GM12878 (cell line): ENCODE measurements at regions not wholly inside any gene's neighbourhood (a gene's known extent, or its start where the extent isn't known, plus 50 kb on each side); places are given as distances from the start of the nearest gene placed in this dataset.

ENCODE experiments used
- ATAC-seq: fragments of 200-7000 bp; cut with Tn5 transposase; 3 replicates; pipeline ENCODE4 v1.9.1; 2020; ENCODE audit warnings: mild to moderate bottlenecking, moderate library complexity
- BruUV-seq: library from RNA; stranded (reverse); fragments of 400-500 nt; replicated peaks from 2 replicates; lab custom pipeline; 2021; lab: Mats Ljungman, UMichigan
- CTCF ChIA-PET: fragments of 300-600 bp; sonication (Branson Sonifier 250); formaldehyde crosslinking; extraction: SDS; loops from one replicate; lab custom pipeline; 2021; ENCODE audit warnings: inconsistent platforms; lab: Yijun Ruan, JAX
- POLR2A ChIA-PET: fragments of 350-600 bp; formaldehyde crosslinking; extraction: SDS; loops from one replicate; lab custom pipeline; 2021; ENCODE audit warnings: inconsistent platforms; lab: Charles Lee
- RAD21 ChIA-PET: fragments of 300-600 bp; sonication (Branson Sonifier 250); formaldehyde crosslinking; loops from one replicate; lab custom pipeline; 2023; ENCODE audit warnings: antibody characterized with exemption; ENCODE audit not compliant: unreplicated experiment; lab: Charles Lee
- SMC1A ChIA-PET: fragments of 300-600 bp; sonication (Branson Sonifier 250); formaldehyde crosslinking; loops from one replicate; lab custom pipeline; 2023; ENCODE audit not compliant: unreplicated experiment, uncharacterized antibody; lab: Charles Lee
- DNase-seq: peaks from one replicate; pipeline ENCODE4 v3.0.0-alpha.2; 2011; ENCODE audit warnings: low read depth, low spot score
- FAIRE-seq: peaks from 3 replicates; lab custom pipeline; 2011; peaks lifted over from hg19 to GRCh38; lab: Jason Lieb, UNC
- H2AFZ ChIP-seq: 2 replicates; pipeline ENCODE4 v1.6.0; 2011; ENCODE audit warnings: low read depth, low read length, control low read depth; ENCODE audit not compliant: control insufficient read depth
- H3K27ac ChIP-seq: 2 replicates; pipeline ENCODE4 v1.5.1; 2011; ENCODE audit warnings: control low read depth; ENCODE audit not compliant: control insufficient read depth, insufficient read depth
- H3K27me3 ChIP-seq, 2 experiments: replicated peaks in 1 of 2; 2 replicates each; pipeline versions ENCODE4 v1.6.0 to v1.6.1; 2011; ENCODE audit warnings: low read length in 1 of 2; ENCODE audit not compliant: control insufficient read depth in 2 of 2, insufficient read depth in 2 of 2
- H3K36me3 ChIP-seq, 2 experiments: 2 replicates each; pipeline ENCODE4 v1.5.1; 2011; ENCODE audit warnings: low read length in 1 of 2; ENCODE audit not compliant: control insufficient read depth in 2 of 2, insufficient read depth in 2 of 2
- H3K4me1 ChIP-seq: 2 replicates; pipeline ENCODE4 v1.6.1; 2011; ENCODE audit warnings: mild to moderate bottlenecking, low read length, moderate library complexity, mixed read lengths; ENCODE audit not compliant: control insufficient read depth, insufficient read depth
- H3K4me2 ChIP-seq: 2 replicates; pipeline ENCODE4 v1.6.0; 2011; ENCODE audit warnings: control low read depth; ENCODE audit not compliant: control insufficient read depth, insufficient read depth
- H3K4me3 ChIP-seq: fragments of 200-600 bp; sonication (generic); 2 replicates; pipeline ENCODE4 v1.5.1; 2016
- H3K79me2 ChIP-seq: 2 replicates; pipeline ENCODE4 v1.6.0; 2011; ENCODE audit warnings: low read length; ENCODE audit not compliant: control insufficient read depth, insufficient read depth
- H3K9ac ChIP-seq: 2 replicates; pipeline ENCODE4 v1.8.0; 2011; ENCODE audit warnings: low read length, control low read depth, mixed read lengths; ENCODE audit not compliant: control insufficient read depth, insufficient read depth
- H3K9me3 ChIP-seq: replicated peaks from 3 replicates; pipeline ENCODE4 v1.5.1; 2011; ENCODE audit warnings: mild to moderate bottlenecking, low read length; ENCODE audit not compliant: control insufficient read depth, insufficient read depth
- H4K20me1 ChIP-seq: 2 replicates; pipeline ENCODE4 v1.6.0; 2011; ENCODE audit not compliant: control insufficient read depth, insufficient read depth
- DPF2 ChIP-seq: fragments of 450-650 bp; IDR thresholded peaks from 2 replicates; pipeline ENCODE4 v1.6.1; 2017; ENCODE audit warnings: mild to moderate bottlenecking
- HDAC2 ChIP-seq: fragments of 200-600 bp; sonication (generic); IDR thresholded peaks from 2 replicates; pipeline ENCODE4 v1.6.1; 2017
- KAT2A ChIP-seq: conservative IDR thresholded peaks from 2 replicates; pipeline ENCODE4 v1.6.1; 2011; ENCODE audit warnings: low read depth, low read length; ENCODE audit not compliant: control insufficient read depth
- KLF5 ChIP-seq: fragments of 450-650 bp; IDR thresholded peaks from 2 replicates; pipeline ENCODE4 v1.6.1; 2014; ENCODE audit warnings: mild to moderate bottlenecking; ENCODE audit not compliant: partially characterized antibody
- MEF2B ChIP-seq: fragments of 450-650 bp; IDR thresholded peaks from 2 replicates; pipeline ENCODE4 v1.6.1; 2018; ENCODE audit warnings: mild to moderate bottlenecking, moderate library complexity; ENCODE audit not compliant: partially characterized antibody, poor library complexity, severe bottlenecking
- MXI1 ChIP-seq: fragments of 150-350 bp; IDR thresholded peaks from 2 replicates; pipeline ENCODE4 v1.6.1; 2011; ENCODE audit warnings: low read depth, mild to moderate bottlenecking, inconsistent platforms, low read length, improper control_type of control experiment
- POLR2AphosphoS5 ChIP-seq: IDR thresholded peaks from 2 replicates; pipeline ENCODE4 v1.6.1; 2011; ENCODE audit warnings: mild to moderate bottlenecking, low read length, inconsistent platforms
- RAD21 ChIP-seq: IDR thresholded peaks from 2 replicates; pipeline ENCODE4 v1.6.1; 2011; ENCODE audit warnings: mild to moderate bottlenecking, low read depth, low read length, moderate library complexity; ENCODE audit not compliant: insufficient read depth
- RELA ChIP-seq: fragments of 450-650 bp; IDR thresholded peaks from 2 replicates; pipeline ENCODE4 v1.8.0; 2014; ENCODE audit warnings: borderline replicate concordance; ENCODE audit not compliant: partially characterized antibody
- SIN3A ChIP-seq: IDR thresholded peaks from 2 replicates; pipeline ENCODE4 v1.6.1; 2012; ENCODE audit warnings: low read depth, low read length, improper control_type of control experiment
- SMAD5 ChIP-seq: IDR thresholded peaks from 2 replicates; pipeline ENCODE4 v1.6.1; 2016; ENCODE audit warnings: antibody characterized with exemption, low read depth
- SREBF2 ChIP-seq: IDR thresholded peaks from 2 replicates; pipeline ENCODE4 v1.6.1; 2012; ENCODE audit warnings: mild to moderate bottlenecking, low read length
- TBL1XR1 ChIP-seq: IDR thresholded peaks from 2 replicates; pipeline ENCODE4 v1.6.1; 2012; ENCODE audit warnings: low read depth, low read length, improper control_type of control experiment
- ZBED1 ChIP-seq: IDR thresholded peaks from 2 replicates; pipeline ENCODE4 v1.6.1; 2016; ENCODE audit warnings: borderline replicate concordance
- ZNF207 ChIP-seq: fragments of 450-650 bp; IDR thresholded peaks from 2 replicates; pipeline ENCODE4 v1.6.1; 2014; ENCODE audit warnings: antibody characterized with exemption, mild to moderate bottlenecking, borderline replicate concordance
- WGBS: methylation state at CpG from one replicate; pipeline ENCODE4 v1.1.6; 2016; ENCODE audit warnings: low lambda C conversion rate; ENCODE audit not compliant: insufficient replicate concordance, insufficient coverage; ENCODE audit errors: missing lambda C conversion rate; 5-methylcytosine and 5-hydroxymethylcytosine counted together
- in situ Hi-C: fragments of 300-500 bp; cut with MboI; formaldehyde crosslinking; loops from 9 replicates; pipeline ENCODE4 v1.14.3; 2018; ENCODE audit warnings: mixed read lengths
- intact Hi-C: fragments of 100-400 bp; cut with micrococcal nuclease; formaldehyde crosslinking; loops from one replicate; pipeline ENCODE4 v1.14.2; 2022; ENCODE audit not compliant: unreplicated experiment
- TF ChIP-seq, protein P1 (sequence below): IDR thresholded peaks from 2 replicates; pipeline ENCODE4 v1.6.1; 2011; ENCODE audit warnings: low read depth, mild to moderate bottlenecking, low read length, moderate library complexity, borderline replicate concordance; ENCODE audit errors: extremely low read depth

GRCh38 chr19:23512151-23512925 is 117.1 kb upstream of the ZNF91 start:
- SMC1A ChIA-PET, result no interaction called here
- FAIRE-seq (no peak), DNase-seq (no peak), ATAC-seq (no peak)
- H3K27ac ChIP-seq, result no peak overlapping the region
- H3K27me3 ChIP-seq, result no peaks in the 10 kb centered on the region
- no peaks in the 10 kb centered on the region for H3K36me3 ChIP-seq
- WGBS, result 63% methylated on average over 24 of the region's 24 CpGs
- H3K4me1 ChIP-seq, result no peaks in the 10 kb centered on the region
- intact Hi-C loops (no loop called here), in situ Hi-C loops (no loop called here)
- no TSS peak for BruUV-seq
- POLR2A ChIA-PET, result no interaction called here
- H3K9me3 ChIP-seq, result no peaks in the 10 kb centered on the region
- no peaks in the 10 kb centered on the region for H3K79me2 ChIP-seq
- RAD21 ChIA-PET, result no interaction called here
- H3K4me2 ChIP-seq, result no peak overlapping the region
- no peak overlapping the region for H2AFZ ChIP-seq
- H4K20me1 ChIP-seq, result no peaks in the 10 kb centered on the region
- H3K9ac ChIP-seq, result no peak overlapping the region
- no peak overlapping the region for H3K4me3 ChIP-seq
- CTCF ChIA-PET, result no interaction called here
- no peak for TF ChIP-seq KLF5
- TF ChIP-seq, protein P1, sequence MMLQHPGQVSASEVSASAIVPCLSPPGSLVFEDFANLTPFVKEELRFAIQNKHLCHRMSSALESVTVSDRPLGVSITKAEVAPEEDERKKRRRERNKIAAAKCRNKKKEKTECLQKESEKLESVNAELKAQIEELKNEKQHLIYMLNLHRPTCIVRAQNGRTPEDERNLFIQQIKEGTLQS, result no peak
- no peak for TF ChIP-seq SREBF2
- TF ChIP-seq RAD21, result no peak
- TF ChIP-seq POLR2AphosphoS5, result no peak
- no peak for TF ChIP-seq DPF2
- no peak for TF ChIP-seq SMAD5
- TF ChIP-seq RELA, result no peak
- no peak for TF ChIP-seq TBL1XR1
- TF ChIP-seq KAT2A, result no peak
- TF ChIP-seq MXI1, result no peak
- TF ChIP-seq HDAC2, result no peak
- no peak for TF ChIP-seq SIN3A
- TF ChIP-seq MEF2B, result no peak
- no peak for TF ChIP-seq ZNF207
- TF ChIP-seq ZBED1, result no peak
